ENCODE measurements at regions not wholly inside any gene's neighbourhood (a gene's known extent, or its start where the extent isn't known, plus 50 kb on each side); places are given as distances from the start of the nearest gene placed in this dataset.

- intact Hi-C loops (cut with DNase I) = no loop called here
- no peaks in the 10 kb centered on the region for H3K36me3 ChIP-seq (ENCODE audit: control insufficient read depth in 1 of 2, insufficient read depth in 2 of 2, low read length in 1 of 2)
- DNase-seq (no peak), ATAC-seq (ENCODE audit: low FRiP score) (no peak)
- H3K4me3 ChIP-seq (ENCODE audit: low read length in 2 of 2) = no peak overlapping the region
- no peak overlapping the region for H3K27ac ChIP-seq (ENCODE audit: low read depth in 1 of 2, low read length in 2 of 2)
- H3K9me3 ChIP-seq (ENCODE audit: control insufficient read depth, low read length) = no peaks in the 10 kb centered on the region
- peaks cover 5 to 11% of the 10 kb centered on the region in 2 donors for H3K4me1 ChIP-seq (ENCODE audit: control insufficient read depth in 1 of 2, insufficient read depth in 2 of 2, low read length in 2 of 2)
- H3K27me3 ChIP-seq (ENCODE audit: control insufficient read depth in 1 of 2, insufficient read depth in 2 of 2, low read length in 1 of 2) = no peaks in the 10 kb centered on the region
- WGBS, 2 donors = 52 to 55% methylated on average over 10 of the region's 10 CpGs
These were observed 166.0 kb upstream of the ZFHX3 start for GRCh38 chr16:73213732-73214455.

DNA sequence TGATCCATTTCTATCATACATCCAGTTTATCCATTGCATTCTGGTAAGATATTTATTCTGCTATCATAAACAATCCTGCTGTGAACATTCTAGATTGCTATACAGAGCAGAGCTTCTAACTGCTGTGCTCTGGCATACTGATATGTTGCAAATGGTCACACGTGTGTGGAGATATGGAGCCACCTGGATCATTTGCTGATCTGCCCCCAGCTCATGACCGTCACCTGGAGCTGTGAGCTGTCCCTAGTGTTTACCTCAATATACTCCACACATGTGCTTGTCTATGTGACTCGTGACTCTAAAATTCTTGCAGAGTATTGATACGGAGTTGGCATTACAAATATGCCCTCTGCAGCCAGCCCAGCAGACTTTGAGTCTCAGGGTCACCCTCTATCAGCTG, 164.5 kb upstream of the ZFHX3 start:
- no peak for DNase-seq
- 85 to 86% methylated on average over 4 of the region's 4 CpGs for WGBS, 2 donors

GRCh38 chr16:73210686-73211085, 162.8 kb upstream of the ZFHX3 start:
- no peak overlapping the region for H3K4me3 ChIP-seq (ENCODE audit: low read length in 2 of 2)
- H3K4me1 ChIP-seq (ENCODE audit: control insufficient read depth in 1 of 2, insufficient read depth in 2 of 2, low read length in 2 of 2) = peaks cover 2 to 9% of the 10 kb centered on the region in 2 donors
- no peak overlapping the region for H3K27ac ChIP-seq (ENCODE audit: low read depth in 1 of 2, low read length in 2 of 2)
- H3K36me3 ChIP-seq (ENCODE audit: control insufficient read depth in 1 of 2, insufficient read depth in 2 of 2, low read length in 1 of 2) = no peaks in the 10 kb centered on the region
- H3K9me3 ChIP-seq (ENCODE audit: control insufficient read depth, low read length) = no peaks in the 10 kb centered on the region
- intact Hi-C loops (cut with DNase I) = no loop called here
- DNase-seq (no peak), ATAC-seq (ENCODE audit: low FRiP score) (no peak)
- no peaks in the 10 kb centered on the region for H3K27me3 ChIP-seq (ENCODE audit: control insufficient read depth in 1 of 2, insufficient read depth in 2 of 2, low read length in 1 of 2)
- 92 to 93% methylated on average over 1 of the region's 1 CpG for WGBS, 2 donors

More for the DNA sequence above, 164.5 kb upstream of the ZFHX3 start:
- no peaks in the 10 kb centered on the region for H3K9me3 ChIP-seq (ENCODE audit: control insufficient read depth, low read length)
- peaks cover 5 to 11% of the 10 kb centered on the region in 2 donors for H3K4me1 ChIP-seq (ENCODE audit: control insufficient read depth in 1 of 2, insufficient read depth in 2 of 2, low read length in 2 of 2)
- no peaks in the 10 kb centered on the region for H3K36me3 ChIP-seq (ENCODE audit: control insufficient read depth in 1 of 2, insufficient read depth in 2 of 2, low read length in 1 of 2)
- H3K4me3 ChIP-seq (ENCODE audit: low read length in 2 of 2) = no peak overlapping the region
- no peaks in the 10 kb centered on the region for H3K27me3 ChIP-seq (ENCODE audit: control insufficient read depth in 1 of 2, insufficient read depth in 2 of 2, low read length in 1 of 2)
- intact Hi-C loops (cut with DNase I) = no loop called here
- H3K27ac ChIP-seq (ENCODE audit: low read depth in 1 of 2, low read length in 2 of 2) = no peak overlapping the region
- ATAC-seq (ENCODE audit: low FRiP score) = no peak

GRCh38 chr16:73210084-73210483, 162.2 kb upstream of the ZFHX3 start:
- 87 to 90% methylated on average over 4 of the region's 4 CpGs for WGBS, 2 donors
- H3K36me3 ChIP-seq (ENCODE audit: control insufficient read depth in 1 of 2, insufficient read depth in 2 of 2, low read length in 1 of 2) = no peaks in the 10 kb centered on the region
- no peak overlapping the region for H3K27ac ChIP-seq (ENCODE audit: low read depth in 1 of 2, low read length in 2 of 2)
- H3K9me3 ChIP-seq (ENCODE audit: control insufficient read depth, low read length) = no peaks in the 10 kb centered on the region
- DNase-seq = no peak
- no peak overlapping the region for H3K4me3 ChIP-seq (ENCODE audit: low read length in 2 of 2)
- H3K27me3 ChIP-seq (ENCODE audit: control insufficient read depth in 1 of 2, insufficient read depth in 2 of 2, low read length in 1 of 2) = no peaks in the 10 kb centered on the region
- H3K4me1 ChIP-seq (ENCODE audit: control insufficient read depth in 1 of 2, insufficient read depth in 2 of 2, low read length in 2 of 2) = peaks cover 2 to 3% of the 10 kb centered on the region in 2 donors
- no peak for ATAC-seq (ENCODE audit: low FRiP score)
- intact Hi-C loops (cut with DNase I) = no loop called here

GRCh38 chr16:73209190-73209589, 161.3 kb upstream of the ZFHX3 start:
- H3K9me3 ChIP-seq (ENCODE audit: control insufficient read depth, low read length) = no peaks in the 10 kb centered on the region
- H3K27ac ChIP-seq (ENCODE audit: low read depth in 1 of 2, low read length in 2 of 2) = no peak overlapping the region
- intact Hi-C loops (cut with DNase I) = loop anchor here in 1 of 2 donors (10.0 kb wide), 1 partner anchor 544 kb away; no protein-coding TSS in a partner anchor
- DNase-seq = no peak
- no peaks in the 10 kb centered on the region for H3K27me3 ChIP-seq (ENCODE audit: control insufficient read depth in 1 of 2, insufficient read depth in 2 of 2, low read length in 1 of 2)
- peaks cover 0 to 2% of the 10 kb centered on the region in 2 donors for H3K4me1 ChIP-seq (ENCODE audit: control insufficient read depth in 1 of 2, insufficient read depth in 2 of 2, low read length in 2 of 2)
- no peaks in the 10 kb centered on the region for H3K36me3 ChIP-seq (ENCODE audit: control insufficient read depth in 1 of 2, insufficient read depth in 2 of 2, low read length in 1 of 2)
- no peak for ATAC-seq (ENCODE audit: low FRiP score)
- WGBS, 2 donors = 96 to 97% methylated on average over 2 of the region's 2 CpGs
- H3K4me3 ChIP-seq (ENCODE audit: low read length in 2 of 2) = no peak overlapping the region

- Histone ChIP-seq H3K36me3 (ENCODE audit: control insufficient read depth in 1 of 2, insufficient read depth in 2 of 2, low read length in 1 of 2) (no peaks in the 10 kb centered on the region), H3K27me3 (ENCODE audit: control insufficient read depth in 1 of 2, insufficient read depth in 2 of 2, low read length in 1 of 2) (no peaks in the 10 kb centered on the region), H3K4me1 (ENCODE audit: control insufficient read depth in 1 of 2, insufficient read depth in 2 of 2, low read length in 2 of 2) (no peaks in the 10 kb centered on the region), H3K27ac (ENCODE audit: low read depth in 1 of 2, low read length in 2 of 2) (no peak overlapping the region), H3K9me3 (ENCODE audit: control insufficient read depth, low read length) (no peaks in the 10 kb centered on the region), H3K4me3 (ENCODE audit: low read length in 2 of 2) (no peak overlapping the region)
- 94 to 98% methylated on average over 2 of the region's 2 CpGs for WGBS, 2 donors
- intact Hi-C loops (cut with DNase I) = loop anchor here in 1 of 2 donors (10.0 kb wide), 1 partner anchor 541 kb away; no protein-coding TSS in a partner anchor
- ATAC-seq (ENCODE audit: low FRiP score) (no peak), DNase-seq (no peak)
These were observed 158.3 kb upstream of the ZFHX3 start for GRCh38 chr16:73206151-73206707.

- DNase-seq (no peak), ATAC-seq (ENCODE audit: low FRiP score) (no peak)
- Histone ChIP-seq H3K4me1 (ENCODE audit: control insufficient read depth in 1 of 2, insufficient read depth in 2 of 2, low read length in 2 of 2) (no peaks in the 10 kb centered on the region), H3K27me3 (ENCODE audit: control insufficient read depth in 1 of 2, insufficient read depth in 2 of 2, low read length in 1 of 2) (no peaks in the 10 kb centered on the region), H3K36me3 (ENCODE audit: control insufficient read depth in 1 of 2, insufficient read depth in 2 of 2, low read length in 1 of 2) (no peaks in the 10 kb centered on the region), H3K4me3 (ENCODE audit: low read length in 2 of 2) (no peak overlapping the region), H3K27ac (ENCODE audit: low read depth in 1 of 2, low read length in 2 of 2) (no peak overlapping the region), H3K9me3 (ENCODE audit: control insufficient read depth, low read length) (no peaks in the 10 kb centered on the region)
- WGBS, 2 donors = 91 to 94% methylated on average over 9 of the region's 9 CpGs
- intact Hi-C loops (cut with DNase I) = loop anchor here in 1 of 2 donors (10.0 kb wide), 1 partner anchor 541 kb away; no protein-coding TSS in a partner anchor
These were observed 157.4 kb upstream of the ZFHX3 start for GRCh38 chr16:73205153-73205886.

- Histone ChIP-seq H3K4me1 (ENCODE audit: control insufficient read depth in 1 of 2, insufficient read depth in 2 of 2, low read length in 2 of 2) (no peaks in the 10 kb centered on the region), H3K36me3 (ENCODE audit: control insufficient read depth in 1 of 2, insufficient read depth in 2 of 2, low read length in 1 of 2) (no peaks in the 10 kb centered on the region), H3K4me3 (ENCODE audit: low read length in 2 of 2) (no peak overlapping the region), H3K27ac (ENCODE audit: low read depth in 1 of 2, low read length in 2 of 2) (no peak overlapping the region), H3K27me3 (ENCODE audit: control insufficient read depth in 1 of 2, insufficient read depth in 2 of 2, low read length in 1 of 2) (no peaks in the 10 kb centered on the region), H3K9me3 (ENCODE audit: control insufficient read depth, low read length) (no peaks in the 10 kb centered on the region)
- DNase-seq = no peak
- ATAC-seq (ENCODE audit: low FRiP score) = no peak
- whole genome bisulfite sequencing, 2 donors = 87 to 88% methylated on average over 8 of the region's 8 CpGs
- intact Hi-C loops (cut with DNase I) = loop anchor here in 1 of 2 donors (10.0 kb wide), 1 partner anchor 540 kb away; no protein-coding TSS in a partner anchor
These were observed 156.6 kb upstream of the ZFHX3 start for GRCh38 chr16:73204359-73205152.

All from aorta (tissue), 5 donors.